Activated CD4-positive, CD25-positive, alpha-beta regulatory T cell (primary cell): ENCODE measurements at regions not wholly inside any gene's neighbourhood (a gene's known extent, or its start where the extent isn't known, plus 50 kb on each side); places are given as distances from the start of the nearest gene placed in this dataset.

Experiments used
- DNase-seq, 4 experiments: peaks; one replicate each; lab custom pipeline; 2025; lab: John Stamatoyannopoulos, UW

GRCh38 chr2:180061085-180061484 is 54.0 kb upstream of the CWC22 start:
- no peak for DNase-seq

DNA sequence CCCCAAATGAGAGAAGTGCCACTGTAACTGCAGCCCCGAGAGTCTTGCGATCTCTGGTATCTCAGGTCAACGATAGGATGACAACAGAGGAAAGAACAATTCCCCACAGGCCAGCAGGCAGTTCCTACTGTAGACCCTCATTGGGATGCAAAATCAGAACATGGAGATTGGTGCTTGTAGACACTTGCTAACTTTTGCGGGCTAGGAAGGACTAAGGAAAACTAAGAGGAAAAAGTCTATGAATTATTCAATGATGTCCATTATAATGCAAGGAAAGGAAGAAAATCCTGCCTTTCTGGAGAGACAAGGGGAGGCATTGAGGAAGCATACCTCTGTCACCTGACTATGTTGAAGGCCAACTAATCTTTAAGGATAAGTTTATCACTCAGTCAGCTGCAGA is 51.9 kb upstream of the CWC22 start:
- DNase-seq: no peak

DNA sequence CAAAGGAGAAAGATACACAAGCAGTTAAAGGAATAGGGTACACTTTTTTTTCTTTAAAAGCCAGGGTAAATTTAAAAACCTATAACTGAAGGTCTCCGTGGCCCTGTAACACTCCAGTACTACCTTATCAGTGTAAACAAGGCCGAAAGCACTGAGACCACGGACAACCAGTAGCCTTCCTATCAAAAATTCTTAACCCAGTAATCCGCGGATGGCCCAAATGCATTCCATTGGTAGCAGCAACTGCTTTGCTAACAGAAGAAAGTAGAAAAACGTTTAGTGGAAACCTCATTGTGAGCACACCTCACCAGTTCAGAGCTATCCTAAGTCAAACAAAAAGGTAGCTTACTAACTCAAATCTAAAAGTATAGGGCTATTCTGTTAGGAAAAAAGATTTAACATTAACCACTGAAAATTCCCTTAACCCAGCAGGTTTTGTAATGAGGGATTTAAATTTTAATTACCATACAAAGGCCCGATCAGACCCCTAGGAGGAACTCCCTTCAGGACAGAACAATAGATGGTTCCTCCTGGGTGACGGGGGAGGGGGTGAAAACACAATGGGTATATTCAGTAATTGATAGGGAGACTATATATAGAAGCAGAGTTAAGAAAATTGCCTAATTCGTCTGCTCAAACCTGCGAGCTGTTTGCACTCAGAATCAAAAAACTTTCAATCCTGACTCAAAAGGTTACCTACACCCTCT is 50.8 kb upstream of the CWC22 start:
- DNase-seq: no peak
